HepG2 (cell line): ENCODE measurements at regions not wholly inside any gene's neighbourhood (a gene's known extent, or its start where the extent isn't known, plus 50 kb on each side); places are given as distances from the start of the nearest gene placed in this dataset.
A peak's percentile ranks its signal among the peaks of the same experiment; 100 is the strongest.

Experiments
- ATAC-seq: fragments of 200-7000 bp; cut with Tn5 transposase; 3 replicates; pipeline ENCODE4 v1.9.1; 2020; ENCODE audit warnings: mild to moderate bottlenecking, moderate library complexity
- BruUV-seq: library from RNA; stranded (reverse); fragments of 400-500 nt; replicated peaks from 2 replicates; lab custom pipeline; 2021; lab: Mats Ljungman, UMichigan
- CTCF ChIA-PET: fragments of 300-600 bp; formaldehyde crosslinking; extraction: SDS; loops from one replicate; lab custom pipeline; 2021; ENCODE audit warnings: low total read pairs, inconsistent platforms, low intra/inter-chr PET ratio; lab: Yijun Ruan, JAX
- POLR2A ChIA-PET: fragments of 350-600 bp; sonication (Branson Sonifier 250); formaldehyde crosslinking; loops from one replicate; lab custom pipeline; 2020; ENCODE audit warnings: antibody characterized with exemption, inconsistent platforms; lab: Yijun Ruan, JAX
- DNase-seq: peaks from one replicate; pipeline ENCODE4 v3.0.0-alpha.2; 2015; ENCODE audit warnings: low spot score
- FAIRE-seq: peaks from 3 replicates; lab custom pipeline; 2011; peaks lifted over from hg19 to GRCh38; lab: Jason Lieb, UNC
- H2AFZ ChIP-seq: one replicate; pipeline ENCODE4 v1.6.1; 2011; ENCODE audit warnings: low read length, inconsistent platforms
- H3K27ac ChIP-seq: fragments of 300-600 bp; 3 replicates; pipeline ENCODE4 v1.8.0; 2011; ENCODE audit warnings: mixed run types, mild to moderate bottlenecking, mixed read lengths, low read length, inconsistent platforms; ENCODE audit not compliant: insufficient read depth; ENCODE audit errors: extremely low read length
- H3K27me3 ChIP-seq, 2 experiments: fragments of 200-600 bp in 1 of 2; 2 replicates in 1 of 2; 3 replicates in 1 of 2; pipeline versions ENCODE4 v1.6.0 to v1.8.0; 2011; ENCODE audit warnings: low read length in 2 of 2, mild to moderate bottlenecking in 2 of 2, moderate library complexity in 2 of 2, inconsistent platforms in 1 of 2; ENCODE audit not compliant: insufficient read depth in 2 of 2, control insufficient read depth in 1 of 2
- H3K36me3 ChIP-seq, 2 experiments: fragments of 200-600 bp in 1 of 2; replicated peaks in 1 of 2; 2 replicates in 1 of 2; 3 replicates in 1 of 2; pipeline versions ENCODE4 v1.5.1 to v1.8.0; 2011; ENCODE audit warnings: low read length in 2 of 2, inconsistent platforms in 1 of 2; ENCODE audit not compliant: insufficient read depth in 2 of 2, control insufficient read depth in 1 of 2
- H3K4me1 ChIP-seq: 2 replicates; pipeline ENCODE4 v1.5.1; 2012; ENCODE audit warnings: low read length, inconsistent platforms; ENCODE audit not compliant: insufficient read depth
- H3K4me2 ChIP-seq: 2 replicates; pipeline ENCODE4 v1.6.0; 2011; ENCODE audit warnings: low read depth, low read length, inconsistent platforms
- H3K4me3 ChIP-seq, 3 experiments: fragments of 200-600 bp in 1 of 3; sonication (generic), shearing (Covaris generic) in 1 of 3; replicated peaks in 1 of 3; 2 replicates each; pipeline ENCODE4 v1.5.1; 2011 to 2016; ENCODE audit warnings: low read length in 3 of 3, inconsistent platforms in 2 of 3, low read depth in 2 of 3, mild to moderate bottlenecking in 2 of 3, control low read depth in 1 of 3, mixed read lengths in 1 of 3; ENCODE audit not compliant: insufficient read depth in 1 of 3
- H3K79me2 ChIP-seq: one replicate; pipeline ENCODE4 v1.6.1; 2011; ENCODE audit warnings: low read length, inconsistent platforms; ENCODE audit not compliant: insufficient read depth
- H3K9ac ChIP-seq: 2 replicates; pipeline ENCODE4 v1.6.0; 2011; ENCODE audit warnings: mild to moderate bottlenecking, low read depth, low read length, inconsistent platforms; ENCODE audit not compliant: insufficient read depth
- H3K9me3 ChIP-seq: 2 replicates; pipeline ENCODE4 v1.5.1; 2012; ENCODE audit warnings: mild to moderate bottlenecking, low read length
- H4K20me1 ChIP-seq: 2 replicates; pipeline ENCODE4 v1.6.0; 2011; ENCODE audit warnings: inconsistent platforms, mild to moderate bottlenecking, low read length, moderate library complexity; ENCODE audit not compliant: insufficient read depth
- CEBPB ChIP-seq: IDR thresholded peaks from 2 replicates; pipeline ENCODE4 v1.6.1; 2011; ENCODE audit warnings: low read depth, low read length, improper control_type of control experiment, borderline replicate concordance
- NR2F1 ChIP-seq, 2 experiments: fragments of 450-650 bp in 1 of 2; formaldehyde crosslinking in 1 of 2; IDR thresholded peaks; 2 replicates each; pipeline versions ENCODE4 v1.5.0 to v1.6.1; 2016 to 2020; ENCODE audit warnings: mild to moderate bottlenecking in 1 of 2, missing compliant biosample characterization in 1 of 2, missing genetic modification reagents in 1 of 2, moderate library complexity in 1 of 2
- POGZ ChIP-seq: sonication (generic); formaldehyde crosslinking; IDR thresholded peaks from 2 replicates; pipeline ENCODE4 v1.4.0; 2020; ENCODE audit warnings: mild to moderate bottlenecking, missing genetic modification reagents
- ZNF230 ChIP-seq: sonication (generic); formaldehyde crosslinking; IDR thresholded peaks from 2 replicates; pipeline ENCODE4 v1.4.0; 2020; ENCODE audit warnings: mild to moderate bottlenecking, missing genetic modification reagents
- in situ Hi-C: cut with HindIII; loops from 2 replicates; pipeline ENCODE4 v1.10.0; 2017; ENCODE audit warnings: low pct_unique_long_range_greater_than_20kb; ENCODE audit not compliant: extremely low pct_ligation_motif_present
- intact Hi-C: fragments of 100-400 bp; cut with micrococcal nuclease; formaldehyde crosslinking; loops from one replicate; pipeline ENCODE4 v1.10.0; 2022; ENCODE audit not compliant: unreplicated experiment
- TF ChIP-seq, protein P1 (sequence below): sonication (generic); formaldehyde crosslinking; IDR thresholded peaks from 2 replicates; pipeline ENCODE4 v1.4.0; 2020; ENCODE audit warnings: missing genetic modification reagents
- TF ChIP-seq, protein P2 (sequence below): sonication (generic); formaldehyde crosslinking; IDR thresholded peaks from 2 replicates; pipeline ENCODE4 v1.5.1; 2020; ENCODE audit warnings: mild to moderate bottlenecking, missing genetic modification reagents, moderate library complexity

- no peak for FAIRE-seq
- H2AFZ ChIP-seq = no peak overlapping the region
- ChIA-PET CTCF (no interaction called here), POLR2A (no interaction called here)
- no peaks in the 10 kb centered on the region for H3K4me1 ChIP-seq
- DNase-seq = no peak
- intact Hi-C loops = no loop called here
- TF ChIP-seq ZNF230 (CRISPR knock-in tag) (no peak), NR2F1 (CRISPR knock-in tag; IDR thresholded peaks at IDR 0.05) (no peak), CEBPB (peak; percentile 31; the same call in 1 of the 2 replicates), POGZ (CRISPR knock-in tag) (no peak)
- TF ChIP-seq, protein P1, sequence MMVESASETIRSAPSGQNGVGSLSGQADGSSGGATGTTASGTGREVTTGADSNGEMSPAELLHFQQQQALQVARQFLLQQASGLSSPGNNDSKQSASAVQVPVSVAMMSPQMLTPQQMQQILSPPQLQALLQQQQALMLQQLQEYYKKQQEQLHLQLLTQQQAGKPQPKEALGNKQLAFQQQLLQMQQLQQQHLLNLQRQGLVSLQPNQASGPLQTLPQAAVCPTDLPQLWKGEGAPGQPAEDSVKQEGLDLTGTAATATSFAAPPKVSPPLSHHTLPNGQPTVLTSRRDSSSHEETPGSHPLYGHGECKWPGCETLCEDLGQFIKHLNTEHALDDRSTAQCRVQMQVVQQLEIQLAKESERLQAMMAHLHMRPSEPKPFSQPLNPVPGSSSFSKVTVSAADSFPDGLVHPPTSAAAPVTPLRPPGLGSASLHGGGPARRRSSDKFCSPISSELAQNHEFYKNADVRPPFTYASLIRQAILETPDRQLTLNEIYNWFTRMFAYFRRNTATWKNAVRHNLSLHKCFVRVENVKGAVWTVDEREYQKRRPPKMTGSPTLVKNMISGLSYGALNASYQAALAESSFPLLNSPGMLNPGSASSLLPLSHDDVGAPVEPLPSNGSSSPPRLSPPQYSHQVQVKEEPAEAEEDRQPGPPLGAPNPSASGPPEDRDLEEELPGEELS = no peak
- TF ChIP-seq, protein P2, sequence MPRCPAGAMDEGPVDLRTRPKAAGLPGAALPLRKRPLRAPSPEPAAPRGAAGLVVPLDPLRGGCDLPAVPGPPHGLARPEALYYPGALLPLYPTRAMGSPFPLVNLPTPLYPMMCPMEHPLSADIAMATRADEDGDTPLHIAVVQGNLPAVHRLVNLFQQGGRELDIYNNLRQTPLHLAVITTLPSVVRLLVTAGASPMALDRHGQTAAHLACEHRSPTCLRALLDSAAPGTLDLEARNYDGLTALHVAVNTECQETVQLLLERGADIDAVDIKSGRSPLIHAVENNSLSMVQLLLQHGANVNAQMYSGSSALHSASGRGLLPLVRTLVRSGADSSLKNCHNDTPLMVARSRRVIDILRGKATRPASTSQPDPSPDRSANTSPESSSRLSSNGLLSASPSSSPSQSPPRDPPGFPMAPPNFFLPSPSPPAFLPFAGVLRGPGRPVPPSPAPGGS (CRISPR knock-in tag) = no peak
- H3K9me3 ChIP-seq = no peaks in the 10 kb centered on the region
- H3K27me3 ChIP-seq = no peaks in the 10 kb centered on the region
- no TSS peak for BruUV-seq
- no peak overlapping the region for H3K27ac ChIP-seq
- no peak overlapping the region for H3K4me2 ChIP-seq
- H3K4me3 ChIP-seq = no peak overlapping the region
- no peak overlapping the region for H3K9ac ChIP-seq
- no peaks in the 10 kb centered on the region for H4K20me1 ChIP-seq
- no peaks in the 10 kb centered on the region for H3K36me3 ChIP-seq
- ATAC-seq = no peak
- in situ Hi-C loops = no loop called here
- no peaks in the 10 kb centered on the region for H3K79me2 ChIP-seq
Measured at GRCh38 chr6:54586251-54586650, 260.3 kb upstream of the FAM83B start.
